Sigmoid colon (tissue), 4 donors: ENCODE measurements at regions not wholly inside any gene's neighbourhood (a gene's known extent, or its start where the extent isn't known, plus 50 kb on each side); places are given as distances from the start of the nearest gene placed in this dataset.

Source experiments
- CTCF ChIP-seq, 4 experiments: fragments of 450-650 bp in 3 of 4; fragments of 200-600 bp in 1 of 4; IDR thresholded peaks; one replicate each; pipeline ENCODE4 v1.5.1; 2016 to 2019; ENCODE audit warnings: antibody characterized with exemption in 4 of 4, mild to moderate bottlenecking in 3 of 4, moderate library complexity in 2 of 4
- EP300 ChIP-seq, 4 donors: sonication (generic); formaldehyde crosslinking; IDR thresholded peaks; one replicate each; pipeline ENCODE4 v1.6.1; 2017; ENCODE audit warnings: antibody characterized with exemption in 4 of 4
- POLR2A ChIP-seq, 2 donors: fragments of 450-650 bp; IDR thresholded peaks; one replicate each; pipeline ENCODE4 v1.6.1; 2016; ENCODE audit warnings: antibody characterized with exemption in 2 of 2, mild to moderate bottlenecking in 2 of 2, moderate library complexity in 2 of 2
- POLR2AphosphoS5 ChIP-seq, 4 donors: sonication (generic); formaldehyde crosslinking; IDR thresholded peaks; one replicate each; pipeline ENCODE4 v1.6.1; 2017; ENCODE audit warnings: antibody characterized with exemption in 4 of 4

GRCh38 chr10:62866941-62867340 lies 50.8 kb upstream of the EGR2 start:
- no peak for TF ChIP-seq CTCF (IDR thresholded peaks at IDR 0.05)
- TF ChIP-seq POLR2AphosphoS5 (IDR thresholded peaks at IDR 0.05): no peak
- no peak for TF ChIP-seq POLR2A (IDR thresholded peaks at IDR 0.05)
- no peak for TF ChIP-seq EP300 (IDR thresholded peaks at IDR 0.05)
